GM19395 (cell line): ENCODE measurements at regions not wholly inside any gene's neighbourhood (a gene's known extent, or its start where the extent isn't known, plus 50 kb on each side); places are given as distances from the start of the nearest gene placed in this dataset.
"Not testable (repeated sequence)": the region's sequence is repeated elsewhere in the genome, so short reads cannot be mapped to it uniquely, and the experiment has no call there.

Experiments used
- ATAC-seq: cut with Tn5 transposase; IDR thresholded peaks from one replicate; pipeline ENCODE4 v1.9.1; 2021; ENCODE audit warnings: mild to moderate bottlenecking, moderate library complexity; ENCODE audit not compliant: unreplicated experiment

DNA sequence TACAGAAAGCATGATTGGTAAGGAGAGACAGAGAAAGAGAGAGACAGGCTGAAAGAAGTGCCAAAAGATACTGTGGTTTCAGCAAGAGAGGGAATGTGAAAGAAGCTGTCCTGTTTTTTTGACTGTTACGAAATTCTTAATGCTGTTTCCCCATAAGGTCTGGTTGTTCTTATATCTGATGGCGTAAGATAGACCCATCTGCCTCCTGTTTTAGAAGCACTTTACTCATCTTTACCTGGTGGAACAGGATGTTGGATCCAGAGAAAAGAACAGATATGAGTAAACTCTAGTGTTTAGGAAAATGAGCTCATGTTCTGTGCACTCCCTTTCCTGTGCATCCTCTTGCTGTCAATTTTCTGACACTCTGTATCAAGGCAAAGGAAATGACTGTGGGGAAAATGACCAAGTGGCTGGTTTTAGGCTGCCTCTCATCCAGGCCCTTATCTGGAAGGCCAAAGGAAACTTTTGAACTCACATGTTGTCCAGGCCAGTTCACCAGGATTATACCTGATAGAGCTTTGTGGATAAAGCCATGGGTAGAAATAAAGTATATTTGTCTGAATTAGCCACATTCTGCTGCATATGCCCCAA is 311.7 kb upstream of the HTR2C start:
- no peak for ATAC-seq

DNA sequence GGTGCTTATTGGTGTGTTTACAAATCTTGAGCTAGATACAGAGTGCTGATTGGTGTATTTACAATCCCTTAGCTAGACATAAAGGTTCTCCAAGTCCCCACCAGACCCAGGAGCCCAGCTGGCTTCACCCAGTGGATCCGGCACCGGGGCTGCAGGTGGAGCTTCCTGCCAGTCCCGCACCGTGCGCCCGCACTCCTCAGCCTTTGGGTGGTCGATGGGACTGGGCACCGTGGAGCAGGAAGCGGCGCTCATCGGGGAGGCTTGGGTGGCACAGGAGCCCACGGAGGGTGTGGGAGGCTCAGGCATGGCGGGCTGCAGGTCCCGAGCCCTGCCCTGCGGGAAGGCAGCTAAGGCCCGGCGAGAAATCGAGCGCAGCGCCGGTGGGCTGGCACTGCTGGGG is 313.5 kb upstream of the HTR2C start:
- not testable (repeated sequence) for ATAC-seq

DNA sequence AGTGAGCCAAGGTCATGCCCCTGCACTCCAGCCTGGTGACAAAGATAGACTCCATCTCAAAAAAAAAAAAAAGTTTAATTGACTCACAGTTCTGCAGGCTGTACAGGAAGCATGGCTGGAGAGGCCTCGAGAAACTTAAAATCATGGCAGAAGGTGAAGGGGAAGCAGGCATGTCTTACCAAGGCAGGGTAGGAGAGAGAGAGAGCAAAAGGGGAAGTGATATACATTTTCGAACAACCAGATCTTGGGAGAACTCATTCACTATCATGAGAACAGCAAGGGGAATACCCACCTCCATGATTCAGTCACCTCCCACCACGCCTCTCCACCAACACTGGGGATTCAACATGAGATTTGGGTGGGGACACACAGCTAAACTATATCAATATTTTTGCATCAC is 315.2 kb upstream of the HTR2C start:
- no peak for ATAC-seq

DNA sequence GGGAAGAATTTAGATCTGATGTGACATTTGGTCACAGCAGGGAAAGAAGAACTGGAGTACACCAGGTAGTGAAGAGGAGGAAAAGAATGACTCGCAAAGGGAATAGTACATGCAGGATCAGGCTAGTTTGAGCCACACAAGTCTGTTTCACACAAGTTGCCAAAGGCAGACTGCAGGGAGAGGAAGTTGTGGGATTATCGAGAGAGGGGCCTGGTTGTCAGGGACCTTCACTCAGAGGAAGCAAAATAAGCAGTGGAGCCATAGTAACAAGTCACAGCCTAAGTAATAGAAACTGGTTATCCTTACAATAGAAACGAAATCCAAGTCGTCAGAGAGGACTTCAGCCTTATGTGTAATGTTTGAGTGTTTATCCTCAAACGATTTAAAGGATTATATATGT is 316.7 kb upstream of the HTR2C start:
- ATAC-seq: no peak

DNA sequence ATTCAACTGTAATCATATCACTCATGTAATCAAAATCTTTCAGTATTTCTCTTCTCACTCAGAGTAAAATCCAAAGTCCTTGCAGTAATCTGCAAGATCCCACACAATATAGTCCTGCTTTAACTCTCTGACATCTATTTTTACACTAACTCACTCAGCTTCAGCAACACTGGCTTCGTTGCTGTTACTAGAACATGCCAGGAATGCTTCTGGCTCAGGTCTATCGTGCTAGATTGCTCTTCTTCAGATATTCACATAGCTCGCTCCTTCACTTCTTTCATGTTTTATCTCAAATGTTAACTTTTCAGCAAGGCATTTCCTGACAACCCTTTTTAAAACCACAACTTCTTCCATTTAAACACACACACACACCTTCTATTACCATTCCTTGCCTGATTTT is 331.7 kb upstream of the HTR2C start:
- no peak for ATAC-seq

DNA sequence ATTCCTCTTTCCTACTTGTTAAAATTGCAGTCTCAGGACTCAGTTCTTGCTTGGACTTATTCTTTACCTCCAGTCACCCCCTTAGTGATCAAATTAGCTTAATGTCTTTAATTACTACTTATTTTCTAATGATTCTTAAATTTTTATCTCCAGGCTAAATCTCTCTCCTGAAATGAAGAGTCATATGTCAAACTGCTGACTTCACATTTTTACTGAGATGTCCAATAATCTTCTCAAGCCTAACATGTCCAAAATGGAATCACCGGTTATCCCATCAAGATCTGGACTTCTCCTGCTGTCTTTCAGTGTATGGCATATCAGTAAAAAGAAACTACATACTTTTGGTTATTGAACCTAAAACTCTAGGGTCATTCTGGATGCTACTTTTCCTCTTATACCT is 332.3 kb upstream of the HTR2C start:
- no peak for ATAC-seq

DNA sequence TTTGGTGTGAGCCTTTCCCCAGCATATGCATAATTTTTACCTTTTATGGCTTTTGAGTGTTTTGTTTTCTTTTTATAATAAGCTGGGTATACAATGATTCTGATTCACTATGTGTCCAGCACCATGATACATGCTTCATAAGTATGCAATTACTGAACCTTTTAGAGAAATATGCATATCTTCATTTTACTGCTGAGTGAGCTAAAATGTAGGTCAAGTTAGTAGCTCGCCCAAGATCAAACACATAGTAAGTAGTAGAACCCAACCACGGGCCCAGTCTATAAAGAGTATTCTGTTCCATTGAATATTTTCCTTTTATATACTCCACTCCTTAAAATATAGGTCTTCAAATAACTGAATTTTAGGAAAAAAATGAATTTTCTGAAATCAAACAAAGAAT is 362.4 kb upstream of the HTR2C start:
- no peak for ATAC-seq

DNA sequence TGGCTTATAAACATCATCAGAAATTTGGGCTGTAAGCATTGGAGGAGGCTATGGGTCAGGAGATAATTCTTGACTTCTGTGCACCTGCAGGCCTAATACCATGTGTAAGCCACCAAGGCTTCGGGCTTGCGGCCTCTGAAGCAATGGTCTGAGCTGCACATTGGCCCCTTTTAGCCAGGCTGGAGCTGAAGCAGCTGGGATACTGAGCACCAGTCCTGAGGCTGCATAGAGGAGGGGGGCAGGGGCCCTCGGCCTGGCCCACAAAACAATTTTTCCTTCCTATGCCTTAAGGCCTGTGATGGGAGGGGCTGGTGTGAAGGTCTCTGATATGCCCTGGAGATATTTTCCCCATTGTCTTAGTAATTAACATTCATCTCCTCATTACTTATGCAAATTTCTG is 373.0 kb upstream of the HTR2C start:
- ATAC-seq: no peak

DNA sequence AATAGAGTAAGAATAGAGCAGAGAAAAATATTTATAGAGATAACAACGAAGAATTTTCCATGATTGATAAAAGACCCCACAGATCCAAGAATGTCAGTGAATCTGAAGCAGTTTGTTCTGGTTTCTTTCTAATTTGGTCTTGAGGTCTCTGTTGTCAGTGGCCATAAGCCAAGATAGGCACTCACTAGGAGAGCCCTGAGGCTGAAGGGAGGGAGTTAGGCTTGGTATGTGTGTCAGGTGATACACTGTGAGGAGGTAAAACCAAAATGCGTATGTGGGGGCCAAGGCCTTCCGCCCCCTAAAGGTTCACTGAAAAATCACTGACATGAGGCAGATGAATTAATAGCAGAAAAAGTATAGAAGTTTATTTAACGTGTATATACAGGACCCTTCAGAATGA is 382.3 kb upstream of the HTR2C start:
- ATAC-seq: no peak

DNA sequence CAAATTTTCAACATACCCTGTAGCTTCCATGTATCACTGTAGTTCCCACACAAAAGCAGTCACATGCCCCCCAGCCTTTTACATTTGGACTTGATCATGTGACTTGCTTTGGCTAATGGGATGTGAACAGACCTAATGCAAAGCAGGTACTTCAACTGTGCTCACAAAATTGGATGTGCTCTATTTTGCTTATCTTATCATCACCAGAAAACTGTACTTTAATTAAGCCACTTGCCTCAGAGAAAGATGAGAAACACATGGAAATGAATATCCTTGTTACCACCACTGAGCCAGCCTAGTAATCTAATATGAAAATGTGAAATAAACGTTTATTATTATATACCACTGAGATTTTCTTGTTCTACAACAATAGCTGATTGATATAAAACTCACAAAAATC is 402.7 kb upstream of the HTR2C start:
- no peak for ATAC-seq

DNA sequence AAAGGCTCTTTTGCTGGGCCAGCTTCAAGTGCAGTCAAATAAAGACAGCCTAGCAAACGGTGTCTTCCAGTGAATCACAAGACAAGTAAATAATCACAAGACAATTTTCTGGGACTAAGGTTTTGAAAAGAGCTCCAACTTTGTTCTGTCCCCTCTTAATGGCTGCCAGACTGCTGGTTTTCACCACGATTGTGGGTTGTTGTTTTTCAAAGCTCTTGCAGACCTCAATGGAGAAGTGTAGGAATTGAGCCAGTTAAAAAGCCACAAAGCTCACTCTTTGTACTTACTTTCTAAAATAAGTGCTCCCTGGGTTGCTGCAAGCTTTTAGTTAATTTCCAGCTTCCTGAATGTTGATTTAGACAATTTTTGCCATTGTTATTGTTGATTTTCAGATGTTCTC is 405.8 kb upstream of the HTR2C start:
- no peak for ATAC-seq

DNA sequence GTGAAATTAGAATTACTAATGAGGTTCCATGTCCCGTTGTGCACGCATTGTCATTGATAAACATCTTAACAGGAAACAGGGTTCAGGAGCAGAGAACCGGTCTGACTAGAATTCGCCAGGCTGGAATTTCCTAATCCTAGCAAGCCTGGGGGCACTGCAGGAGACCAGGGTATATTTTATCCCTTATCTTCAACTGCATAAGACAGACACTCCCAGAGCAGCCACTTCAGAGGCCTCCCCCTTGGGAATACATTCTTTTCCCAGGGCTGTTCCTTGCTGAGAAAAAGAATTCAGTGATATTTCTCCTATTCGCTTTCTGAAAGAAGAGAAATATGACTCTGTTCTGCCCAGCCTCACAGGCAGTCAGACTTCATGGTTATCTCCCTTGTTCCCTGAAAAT is 416.6 kb upstream of the HTR2C start:
- not testable (repeated sequence) for ATAC-seq

DNA sequence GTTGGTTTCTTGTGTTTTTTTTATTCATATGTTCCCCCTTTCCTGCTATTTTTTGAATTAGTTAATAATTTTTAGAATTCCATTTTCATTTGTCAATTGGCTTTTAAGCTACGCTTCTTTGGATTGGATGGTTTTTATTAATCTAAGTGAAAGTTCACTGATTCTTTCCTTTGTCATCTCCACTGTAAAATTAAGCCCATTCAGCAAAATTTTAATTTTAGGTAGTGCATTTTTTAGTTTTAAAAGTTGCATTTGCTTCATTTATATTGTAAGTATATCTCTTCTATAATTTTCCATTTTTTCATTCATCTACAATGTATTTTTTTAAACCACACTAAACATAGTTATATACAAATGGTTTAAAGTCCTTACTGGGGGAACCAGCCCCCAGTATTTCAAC is 417.3 kb upstream of the HTR2C start:
- no peak for ATAC-seq

DNA sequence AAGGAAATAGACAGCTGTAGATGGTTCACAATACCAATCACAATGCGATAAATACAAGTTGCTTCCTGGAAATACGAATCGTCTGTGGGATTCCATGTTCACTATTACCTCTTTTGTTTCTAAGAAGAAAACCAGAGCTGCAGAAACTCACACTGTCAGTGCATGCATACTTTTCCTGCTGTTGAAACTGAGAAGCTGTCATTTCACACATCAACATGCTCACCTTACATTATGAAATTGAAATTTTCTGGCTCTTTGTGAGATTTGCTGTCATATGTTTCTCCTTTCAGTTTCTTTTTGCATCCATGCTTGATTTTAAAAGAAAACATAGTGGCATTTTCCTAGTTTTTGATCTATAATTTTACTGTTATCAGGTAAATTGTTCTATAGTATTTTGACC is 418.3 kb upstream of the HTR2C start:
- no peak for ATAC-seq

DNA sequence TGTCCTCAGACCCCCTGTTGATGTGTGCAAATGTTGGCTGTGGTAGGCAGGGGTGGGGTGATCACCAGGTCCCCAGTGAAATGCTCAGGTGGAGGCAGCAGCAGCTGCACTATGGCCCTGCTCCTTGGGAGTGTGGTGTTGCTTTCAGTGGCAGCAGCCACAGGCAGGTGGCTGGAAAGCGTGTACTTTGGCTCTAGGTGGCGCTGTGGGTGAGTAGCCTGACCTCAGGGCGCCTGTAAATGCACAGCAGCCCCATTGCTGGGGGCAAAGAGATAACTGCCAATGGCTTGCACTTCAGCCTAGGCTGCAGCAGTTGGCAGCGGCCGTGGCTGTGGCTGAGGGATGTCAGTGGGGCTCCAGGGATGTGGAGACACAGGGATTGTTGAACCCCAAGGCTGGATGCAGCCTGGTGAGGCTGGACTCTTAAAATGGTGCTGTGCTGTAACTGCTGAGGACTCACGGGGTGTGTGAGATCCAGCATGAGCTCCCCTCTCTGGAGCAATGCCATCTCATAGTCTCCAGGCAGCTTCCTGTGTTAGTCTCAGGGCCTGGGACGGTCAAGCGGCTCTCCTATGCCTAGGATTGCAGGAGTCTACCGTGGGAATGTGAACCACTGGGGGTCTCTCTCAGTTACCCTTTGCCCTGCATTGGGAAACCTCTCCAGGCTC is 421.7 kb upstream of the HTR2C start:
- no peak for ATAC-seq

DNA sequence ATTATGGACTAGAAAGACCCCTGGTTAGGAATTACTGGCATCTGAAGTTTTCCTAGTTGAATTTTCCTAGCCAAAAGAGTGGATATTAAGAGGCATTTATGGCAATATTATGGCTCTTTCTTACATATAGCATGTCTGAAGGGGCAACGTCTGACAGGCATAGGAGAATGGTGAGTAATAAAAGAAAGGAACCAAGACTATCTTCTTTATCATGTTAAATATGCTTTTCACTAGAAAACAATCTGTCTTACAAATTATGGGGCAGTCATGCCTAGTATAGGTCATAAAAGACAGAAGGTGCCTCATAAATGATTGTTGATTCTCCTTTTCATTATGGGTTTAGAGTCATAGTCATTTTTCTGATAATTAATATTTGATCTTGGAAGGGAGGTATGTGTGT is 431.1 kb upstream of the HTR2C start:
- ATAC-seq: no peak

DNA sequence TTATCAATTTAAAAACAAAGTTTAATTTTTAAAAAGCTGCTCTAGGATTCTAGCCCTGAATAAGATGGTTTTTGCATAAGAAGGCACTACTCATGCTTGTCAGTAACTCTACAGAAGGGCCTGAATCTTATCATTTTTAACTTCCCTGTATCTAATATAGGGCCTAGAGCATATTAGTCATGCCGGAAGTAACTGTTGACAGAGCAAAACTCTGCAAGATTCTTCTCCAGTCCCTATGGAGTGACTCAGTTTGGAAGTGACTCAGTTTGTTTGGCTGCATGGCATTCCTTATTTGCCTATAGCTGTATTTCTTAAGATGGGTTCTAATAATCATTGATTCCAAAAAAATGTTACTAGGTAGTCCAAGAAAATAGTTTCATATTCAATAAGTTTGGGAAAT is 431.8 kb upstream of the HTR2C start:
- no peak for ATAC-seq

DNA sequence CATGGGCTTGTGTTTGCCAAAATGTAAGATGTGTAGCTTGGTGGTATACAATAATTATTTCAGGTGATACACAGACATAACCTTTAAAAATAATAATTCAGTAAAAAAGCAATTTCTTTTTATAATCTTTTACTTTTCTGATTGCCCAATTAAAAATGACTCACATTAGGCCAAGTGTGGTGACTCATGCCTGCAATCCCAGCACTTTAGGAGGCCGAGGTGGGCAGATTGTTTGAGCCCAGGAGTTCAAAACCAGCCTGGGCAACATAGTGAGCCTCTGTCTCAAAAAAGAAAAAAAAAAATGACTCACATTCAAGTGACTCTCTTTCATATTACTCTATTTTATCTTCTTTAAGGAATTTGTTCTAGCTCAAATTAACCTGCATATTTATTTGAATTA is 449.4 kb upstream of the HTR2C start:
- ATAC-seq: no peak

DNA sequence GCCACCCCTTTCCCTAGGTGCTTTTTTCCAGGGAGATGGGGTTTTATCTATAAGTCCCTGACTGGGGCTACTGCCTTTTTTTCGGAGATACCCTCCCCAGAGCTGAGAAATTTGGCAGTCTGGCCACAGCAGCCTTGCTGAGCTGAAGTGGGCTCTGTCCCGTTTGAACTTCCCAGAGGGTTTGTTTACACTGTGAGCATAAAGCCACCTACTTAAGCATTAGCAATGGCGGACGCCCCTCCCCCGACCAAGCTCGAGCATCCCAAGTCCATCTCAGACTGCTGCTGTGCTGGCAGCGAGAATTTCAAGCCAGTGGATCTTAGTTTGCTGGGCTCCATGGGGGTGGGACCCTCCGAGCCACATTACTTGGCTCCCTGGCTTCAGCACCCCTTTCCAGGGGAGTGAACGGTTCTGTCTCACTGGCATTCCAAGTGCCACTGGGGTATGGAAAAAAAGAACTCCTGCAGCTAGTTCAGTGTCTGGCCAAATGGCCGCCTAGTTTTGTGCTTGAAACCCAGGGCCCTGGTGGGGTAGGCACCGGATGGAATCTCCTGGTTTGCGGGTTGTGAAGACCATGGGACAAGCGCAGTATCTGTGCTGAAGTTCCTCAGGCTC is 456.4 kb upstream of the HTR2C start:
- ATAC-seq: no peak

DNA sequence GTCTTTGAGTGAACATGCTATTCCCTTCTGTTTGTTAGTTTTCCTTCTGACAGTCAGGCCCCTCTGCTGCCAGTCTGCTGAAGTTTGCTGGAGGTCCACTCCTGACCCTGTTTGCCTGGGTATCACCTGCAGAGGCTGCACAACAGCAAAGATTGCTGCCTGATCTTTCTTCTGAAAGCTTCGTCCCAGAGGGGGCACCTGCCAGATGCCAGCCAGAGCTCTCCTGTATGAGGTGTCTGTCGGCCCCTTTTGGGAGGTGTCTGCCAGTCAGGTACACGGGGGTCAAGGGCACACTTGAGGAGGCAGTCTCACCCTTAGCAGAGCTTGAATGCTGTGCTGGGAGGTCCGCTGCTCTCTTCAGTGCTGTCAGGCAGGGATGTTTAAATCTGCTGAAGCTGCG is 456.9 kb upstream of the HTR2C start:
- no peak for ATAC-seq

DNA sequence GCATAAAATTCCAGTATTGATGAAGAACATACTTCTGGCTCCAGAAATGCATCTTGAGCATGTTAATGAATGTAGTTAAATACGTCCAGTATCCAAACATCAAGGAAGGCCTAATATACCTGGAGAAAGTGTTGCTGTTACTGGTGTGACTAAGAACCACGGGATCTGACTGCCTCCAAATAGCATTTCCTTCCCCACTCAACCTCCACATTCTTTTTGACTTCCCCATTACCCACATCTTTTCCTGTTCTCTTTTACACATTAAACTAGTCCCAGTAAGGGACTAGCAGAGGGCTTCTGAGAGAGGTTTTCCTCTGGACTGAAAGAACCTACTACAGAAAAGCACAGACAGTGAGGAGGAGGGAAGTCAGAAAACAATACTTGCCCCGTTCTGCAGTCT is 482.8 kb upstream of the HTR2C start:
- ATAC-seq: no peak

DNA sequence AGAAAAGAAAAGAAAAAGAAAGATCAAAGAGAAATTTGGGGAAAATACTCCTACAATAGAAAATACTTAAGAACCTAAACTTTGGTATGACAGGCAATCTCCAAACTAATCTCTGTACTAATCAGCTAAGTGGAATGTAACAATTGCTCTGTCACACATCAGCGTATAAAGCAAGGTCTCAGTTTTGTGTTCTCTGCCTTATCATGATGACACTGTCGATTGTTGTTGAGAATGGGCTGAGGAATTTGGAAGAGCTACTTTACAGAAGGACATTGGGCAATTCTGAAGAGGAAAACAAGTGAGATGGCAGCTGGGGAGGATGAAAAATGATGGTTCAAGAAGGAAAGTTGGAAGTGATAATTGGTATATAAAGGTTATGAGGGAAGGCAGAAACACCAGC is 486.0 kb upstream of the HTR2C start:
- no peak for ATAC-seq

DNA sequence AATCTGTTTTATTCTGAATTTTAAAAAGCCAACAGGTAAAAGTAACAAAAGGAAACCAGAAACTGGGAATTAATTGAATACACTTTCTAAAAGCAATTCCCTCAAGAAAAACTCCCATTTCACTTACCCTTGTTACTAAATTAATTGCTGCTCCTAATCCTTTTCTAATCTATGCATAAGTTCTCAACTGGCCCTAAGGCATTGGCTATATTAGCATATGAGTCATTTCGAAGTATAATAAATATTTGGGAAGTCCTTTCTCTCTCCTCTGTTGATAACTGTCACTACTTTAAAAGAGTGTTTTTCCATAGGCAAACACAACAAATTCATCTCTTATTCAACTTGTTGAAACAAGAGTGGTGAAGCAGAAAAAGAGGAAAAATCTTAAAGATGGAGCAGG is 486.5 kb upstream of the HTR2C start:
- no peak for ATAC-seq
